BLaER1 (cell line): ENCODE measurements at regions not wholly inside any gene's neighbourhood (a gene's known extent, or its start where the extent isn't known, plus 50 kb on each side); places are given as distances from the start of the nearest gene placed in this dataset.

Experiments
- H3K27ac ChIP-seq: shearing (Covaris generic); formaldehyde crosslinking; 2 replicates; pipeline ENCODE4 v1.8.1; 2022
- H3K27me3 ChIP-seq: shearing (Covaris generic); formaldehyde crosslinking; 2 replicates; pipeline ENCODE4 v1.8.1; 2022
- H3K36me3 ChIP-seq: shearing (Covaris generic); formaldehyde crosslinking; 2 replicates; pipeline ENCODE4 v1.8.1; 2022
- H3K4me1 ChIP-seq: shearing (Covaris generic); formaldehyde crosslinking; 2 replicates; pipeline ENCODE4 v1.8.1; 2022
- H3K4me2 ChIP-seq: shearing (Covaris generic); formaldehyde crosslinking; 2 replicates; pipeline ENCODE4 v1.8.1; 2022
- H3K4me3 ChIP-seq: shearing (Covaris generic); formaldehyde crosslinking; 2 replicates; pipeline ENCODE4 v1.8.1; 2022
- H3K9ac ChIP-seq: shearing (Covaris generic); formaldehyde crosslinking; 2 replicates; pipeline ENCODE4 v1.8.1; 2022
- H3K9me3 ChIP-seq: shearing (Covaris generic); formaldehyde crosslinking; 2 replicates; pipeline ENCODE4 v1.8.1; 2022
- H4K20me1 ChIP-seq: shearing (Covaris generic); formaldehyde crosslinking; 2 replicates; pipeline ENCODE4 v1.8.1; 2022
- Cebpa-rat ChIP-seq: shearing (Covaris generic); IDR thresholded peaks from 2 replicates; pipeline ENCODE4 v1.8.1; 2022

DNA sequence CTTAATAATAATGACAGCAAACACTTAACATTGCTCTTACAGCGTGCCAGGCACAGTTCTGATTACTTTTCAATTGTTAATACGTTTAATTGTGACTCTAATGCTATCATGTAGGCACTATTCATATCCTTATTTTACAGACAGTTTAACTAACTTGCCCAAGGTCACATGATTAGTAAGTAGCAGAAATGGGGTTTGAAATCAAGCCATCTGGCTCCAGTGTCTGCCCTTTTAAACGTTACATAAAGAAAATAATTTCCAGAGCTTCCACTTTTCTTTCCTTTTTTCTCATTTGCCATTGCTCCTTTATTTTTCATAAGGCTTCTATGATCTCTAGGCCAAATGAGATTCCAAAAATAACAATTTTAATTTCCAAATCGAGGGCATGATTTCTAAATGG is 50.6 kb upstream of the IKZF2 start:
- Histone ChIP-seq H3K4me3 (no peak overlapping the region), H3K4me1 (peaks cover 7% of the 10 kb centered on the region; the same call in 1 of the 2 replicates), H3K27ac (no peak overlapping the region), H3K36me3 (no peaks in the 10 kb centered on the region), H3K4me2 (no peak overlapping the region), H3K27me3 (no peaks in the 10 kb centered on the region), H4K20me1 (no peaks in the 10 kb centered on the region), H3K9ac (no peak overlapping the region), H3K9me3 (peaks cover 23% of the 10 kb centered on the region)
- TF ChIP-seq Cebpa-rat: no peak

DNA sequence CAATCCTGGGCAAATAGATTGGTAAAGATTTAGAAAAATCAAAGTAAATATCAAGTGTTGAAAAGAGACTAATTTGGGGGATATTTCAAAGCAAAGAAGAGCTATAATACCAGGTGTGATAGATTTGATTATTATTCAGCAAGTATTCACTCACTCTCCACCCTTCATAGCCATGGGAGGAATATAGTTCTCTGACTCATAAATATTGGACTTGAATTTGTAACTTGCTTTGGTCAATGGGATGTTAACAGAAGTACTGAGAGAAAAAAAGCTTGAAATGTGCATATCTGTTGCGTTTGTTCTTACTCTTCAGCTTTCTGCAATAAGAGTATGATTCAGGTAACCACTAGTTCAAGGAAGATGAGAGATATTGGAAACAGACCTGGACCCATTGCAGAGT is 54.5 kb upstream of the IKZF2 start:
- Histone ChIP-seq H3K27me3 (no peaks in the 10 kb centered on the region), H3K27ac (no peak overlapping the region), H3K9ac (no peak overlapping the region), H3K36me3 (no peaks in the 10 kb centered on the region), H3K4me1 (peaks cover 7% of the 10 kb centered on the region; the same call in 1 of the 2 replicates), H3K9me3 (0 out of 2 replicates have a peak, but pooled peaks cover under 1% of the 10 kb centered on the region), H4K20me1 (no peaks in the 10 kb centered on the region), H3K4me2 (no peak overlapping the region), H3K4me3 (no peak overlapping the region)
- TF ChIP-seq Cebpa-rat: no peak

DNA sequence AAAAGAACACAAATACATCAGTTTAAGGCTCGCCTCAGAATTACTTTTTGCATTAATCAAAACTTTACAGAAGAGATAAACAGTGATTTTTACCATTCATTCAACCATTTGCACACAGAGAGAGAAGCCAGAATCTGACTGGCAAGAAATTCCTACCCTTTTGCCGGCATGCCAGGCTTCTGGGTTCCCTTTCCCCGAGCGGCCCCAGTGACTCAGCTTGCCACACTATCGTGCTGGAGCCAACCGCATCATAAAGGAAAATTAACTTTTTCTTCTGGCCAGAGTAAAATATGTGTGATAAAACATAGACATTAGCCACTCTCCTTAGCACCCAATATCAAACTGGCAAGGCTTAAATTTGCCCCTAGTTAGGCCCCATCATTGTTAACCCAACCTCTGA is 61.8 kb upstream of the IKZF2 start:
- Histone ChIP-seq H3K4me1 (no peaks in the 10 kb centered on the region), H3K27ac (no peak overlapping the region), H4K20me1 (no peaks in the 10 kb centered on the region), H3K9me3 (0 out of 2 replicates have a peak, but pooled peaks cover 10% of the 10 kb centered on the region), H3K9ac (no peak overlapping the region), H3K36me3 (no peaks in the 10 kb centered on the region), H3K27me3 (no peaks in the 10 kb centered on the region), H3K4me2 (no peak overlapping the region), H3K4me3 (no peak overlapping the region)
- no peak for TF ChIP-seq Cebpa-rat

DNA sequence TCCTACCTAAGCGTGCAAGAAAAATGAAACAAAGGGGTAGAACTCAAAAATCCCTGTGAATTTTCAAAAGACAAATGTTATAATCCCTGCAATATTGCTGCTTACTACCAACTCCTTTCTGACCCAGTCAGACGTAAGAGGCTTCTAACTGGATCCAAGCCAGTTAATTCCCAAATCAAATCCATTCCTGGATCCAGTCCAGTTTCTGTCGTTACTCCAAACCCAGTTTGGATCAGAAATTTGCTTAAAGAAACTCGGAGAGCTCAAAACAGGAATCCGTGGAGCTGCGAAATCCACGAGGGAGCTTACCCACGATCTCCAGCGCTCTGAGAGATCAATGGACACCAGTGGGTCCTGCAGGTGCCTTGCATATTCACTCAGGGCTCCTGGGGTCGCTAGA is 62.8 kb upstream of the IKZF2 start:
- H3K27me3 ChIP-seq: no peaks in the 10 kb centered on the region
- no peak overlapping the region for H3K4me3 ChIP-seq
- H4K20me1 ChIP-seq: no peaks in the 10 kb centered on the region
- no peaks in the 10 kb centered on the region for H3K4me1 ChIP-seq
- no peak overlapping the region for H3K27ac ChIP-seq
- H3K9me3 ChIP-seq: 0 out of 2 replicates have a peak, but pooled peaks cover 10% of the 10 kb centered on the region
- H3K36me3 ChIP-seq: no peaks in the 10 kb centered on the region
- H3K9ac ChIP-seq: no peak overlapping the region
- no peak for TF ChIP-seq Cebpa-rat
- no peak overlapping the region for H3K4me2 ChIP-seq

DNA sequence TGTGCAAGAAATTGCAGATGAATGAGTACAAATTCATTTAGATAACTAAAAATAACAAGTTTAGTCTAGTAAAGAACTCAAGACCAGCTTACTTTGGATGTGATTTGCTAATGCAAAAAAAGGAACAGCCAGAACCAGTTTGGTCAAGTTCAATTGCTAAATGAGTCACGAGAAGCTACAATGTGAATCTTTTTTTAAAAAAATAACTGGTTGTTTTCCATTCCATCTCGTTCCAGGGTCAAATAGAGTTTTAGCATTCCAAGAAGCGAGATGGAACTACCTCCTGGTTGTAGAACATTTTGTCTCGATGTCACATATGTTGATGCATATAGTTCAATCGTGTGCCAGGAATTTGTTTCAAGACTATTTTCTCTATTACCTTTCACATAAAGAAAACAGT is 65.0 kb upstream of the IKZF2 start:
- Histone ChIP-seq H3K27ac (no peak overlapping the region), H3K27me3 (no peaks in the 10 kb centered on the region), H3K9me3 (0 out of 2 replicates have a peak, but pooled peaks cover 10% of the 10 kb centered on the region), H4K20me1 (no peaks in the 10 kb centered on the region), H3K4me3 (no peak overlapping the region), H3K36me3 (no peaks in the 10 kb centered on the region), H3K9ac (no peak overlapping the region), H3K4me2 (no peak overlapping the region), H3K4me1 (no peaks in the 10 kb centered on the region)
- no peak for TF ChIP-seq Cebpa-rat

DNA sequence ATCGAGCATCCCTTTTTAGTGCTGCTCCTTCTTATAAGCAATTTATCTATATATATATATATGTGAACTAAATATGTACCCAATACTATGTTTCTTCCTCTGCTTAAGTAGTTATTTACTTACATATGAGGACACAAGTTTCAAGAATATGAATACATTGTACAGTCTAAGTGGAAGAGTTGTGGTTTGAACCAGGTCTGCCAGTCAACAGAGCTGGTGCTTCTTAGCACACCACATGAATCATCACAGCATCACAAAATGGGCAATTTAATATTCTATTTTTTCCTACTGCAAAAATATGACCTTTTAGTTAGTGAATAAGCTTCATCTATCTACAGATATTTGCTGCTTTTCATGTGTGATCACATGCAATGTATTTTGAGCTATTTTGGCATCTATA is 64.4 kb upstream of the SPAG16 start:
- Histone ChIP-seq H3K27ac (no peak overlapping the region), H4K20me1 (no peaks in the 10 kb centered on the region), H3K4me2 (no peak overlapping the region), H3K4me3 (no peak overlapping the region), H3K9me3 (no peaks in the 10 kb centered on the region), H3K9ac (no peak overlapping the region), H3K27me3 (no peaks in the 10 kb centered on the region), H3K4me1 (no peaks in the 10 kb centered on the region), H3K36me3 (no peaks in the 10 kb centered on the region)
- no peak for TF ChIP-seq Cebpa-rat

DNA sequence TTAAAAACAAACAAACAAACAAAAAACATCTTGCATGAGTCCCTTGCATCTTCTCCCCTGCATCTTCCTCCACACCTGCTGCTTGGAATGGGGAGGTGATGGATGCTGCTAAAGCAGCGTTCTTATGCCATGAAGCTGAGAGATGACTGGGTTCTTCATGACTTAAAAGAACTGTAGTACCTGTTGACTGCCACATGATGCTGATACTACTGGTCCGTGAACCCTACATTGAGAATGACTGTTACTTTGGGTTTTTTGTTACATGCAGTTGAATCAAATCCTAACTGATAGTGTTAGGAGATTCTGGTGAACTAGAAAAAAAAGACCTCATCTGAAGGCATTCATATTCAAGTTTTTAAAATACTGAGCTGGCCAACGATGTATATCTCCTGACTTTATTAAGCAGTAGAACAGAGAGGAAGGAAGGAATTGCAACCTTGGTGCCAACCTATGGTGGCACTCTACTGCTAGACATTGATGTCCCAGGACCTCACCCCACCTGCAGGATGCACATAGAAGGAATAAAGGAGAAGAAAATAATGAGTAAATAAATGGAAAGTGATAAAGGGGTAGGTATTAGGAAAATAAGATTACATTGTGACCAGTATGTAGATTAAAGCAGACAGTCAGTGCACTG is 63.2 kb upstream of the SPAG16 start:
- no peak for TF ChIP-seq Cebpa-rat
- Histone ChIP-seq H3K9ac (no peak overlapping the region), H3K27ac (no peak overlapping the region), H3K4me1 (peaks cover 5% of the 10 kb centered on the region), H3K4me2 (no peak overlapping the region), H3K4me3 (no peak overlapping the region), H3K36me3 (no peaks in the 10 kb centered on the region), H3K9me3 (no peaks in the 10 kb centered on the region), H4K20me1 (no peaks in the 10 kb centered on the region), H3K27me3 (no peaks in the 10 kb centered on the region)

DNA sequence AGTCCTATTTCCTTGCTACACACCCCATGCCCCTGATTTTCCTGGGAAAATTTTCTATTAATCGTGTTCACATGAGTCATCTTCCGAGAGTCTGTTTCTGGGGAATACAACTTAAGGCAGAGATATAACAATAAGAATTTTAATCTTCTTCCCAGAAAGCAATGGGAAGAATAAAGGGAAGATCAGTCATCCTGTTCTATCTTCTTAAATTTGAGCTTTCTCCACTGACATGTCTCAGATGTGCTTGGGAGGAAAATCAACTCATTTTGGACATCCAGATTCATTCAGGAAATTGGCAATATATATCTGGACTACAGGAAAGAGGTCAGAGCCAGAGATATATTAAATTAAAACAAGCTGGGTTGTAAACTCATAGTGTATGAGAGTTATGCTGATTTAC is 62.3 kb upstream of the SPAG16 start:
- Histone ChIP-seq H3K4me3 (no peak overlapping the region), H3K4me1 (peaks cover 13% of the 10 kb centered on the region), H3K36me3 (no peaks in the 10 kb centered on the region), H4K20me1 (no peaks in the 10 kb centered on the region), H3K27me3 (no peaks in the 10 kb centered on the region), H3K4me2 (no peak overlapping the region), H3K27ac (no peak overlapping the region), H3K9ac (no peak overlapping the region), H3K9me3 (no peaks in the 10 kb centered on the region)
- TF ChIP-seq Cebpa-rat: no peak

DNA sequence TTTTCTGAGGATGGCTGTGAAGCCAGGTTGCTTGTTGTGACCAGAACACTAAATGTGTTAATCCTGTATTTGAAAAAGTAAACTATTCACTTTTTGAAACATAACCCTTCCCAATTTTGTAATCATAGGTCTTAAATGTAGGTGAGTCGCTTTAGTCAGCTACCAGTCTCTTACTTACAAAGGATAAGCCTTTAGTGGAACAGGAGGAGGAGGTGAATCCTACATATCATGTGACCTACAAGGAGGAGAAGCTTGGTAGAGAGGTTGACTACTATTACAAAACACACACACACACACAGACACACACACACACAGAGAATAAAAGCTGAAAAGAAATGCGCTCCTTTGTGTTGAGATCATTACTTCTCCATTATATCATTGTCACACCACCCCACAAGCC is 59.9 kb upstream of the SPAG16 start:
- Histone ChIP-seq H3K4me1 (peaks cover 37% of the 10 kb centered on the region), H4K20me1 (no peaks in the 10 kb centered on the region), H3K4me2 (no peak overlapping the region), H3K9ac (no peak overlapping the region), H3K27me3 (no peaks in the 10 kb centered on the region), H3K9me3 (no peaks in the 10 kb centered on the region), H3K27ac (no peak overlapping the region), H3K4me3 (no peak overlapping the region), H3K36me3 (no peaks in the 10 kb centered on the region)
- no peak for TF ChIP-seq Cebpa-rat

DNA sequence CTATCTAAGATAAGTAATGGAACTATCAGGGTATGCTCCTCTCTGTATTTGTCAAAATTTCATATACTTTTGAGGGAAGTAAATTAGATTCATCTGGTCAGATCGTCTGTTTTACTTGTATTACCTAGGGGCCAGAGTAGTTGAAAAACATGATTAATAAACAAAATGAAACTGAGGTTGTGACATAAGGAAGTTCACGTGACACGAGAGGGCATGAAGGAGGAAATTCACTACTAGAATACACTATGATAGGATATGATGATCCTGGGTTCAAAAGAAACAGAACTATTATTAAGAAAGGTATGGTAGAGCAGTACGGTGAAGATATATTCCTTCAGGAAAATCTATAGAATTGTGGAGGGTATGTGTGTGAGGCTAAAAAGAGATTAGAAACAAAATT is 58.4 kb upstream of the SPAG16 start:
- no peaks in the 10 kb centered on the region for H3K9me3 ChIP-seq
- H3K9ac ChIP-seq: no peak overlapping the region
- no peak for TF ChIP-seq Cebpa-rat
- peak overlapping the region; percentile 69 for H3K4me2 ChIP-seq
- H3K36me3 ChIP-seq: no peaks in the 10 kb centered on the region
- H3K27ac ChIP-seq: no peak overlapping the region
- H4K20me1 ChIP-seq: no peaks in the 10 kb centered on the region
- H3K4me3 ChIP-seq: no peak overlapping the region
- H3K4me1 ChIP-seq: peaks cover 52% of the 10 kb centered on the region
- H3K27me3 ChIP-seq: no peaks in the 10 kb centered on the region

DNA sequence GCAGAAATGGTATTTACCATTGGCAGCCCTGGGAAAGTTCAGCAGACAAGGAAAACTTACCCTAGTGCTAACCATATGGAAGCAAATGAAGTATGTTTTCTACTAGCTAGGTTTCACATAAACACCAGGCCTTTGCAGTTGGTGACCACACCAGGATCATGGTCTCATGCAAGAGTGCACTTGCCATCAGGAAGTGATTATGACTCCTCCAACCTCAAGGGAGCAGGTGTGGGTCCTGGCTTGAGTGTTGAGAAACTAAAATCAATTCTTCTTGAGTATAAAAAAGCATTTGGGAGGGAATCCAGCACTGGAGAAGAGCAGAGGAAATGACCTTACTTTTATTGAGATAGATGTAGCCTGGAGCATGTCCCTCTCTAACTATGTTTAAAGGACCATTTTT is 56.8 kb upstream of the SPAG16 start:
- H3K4me3 ChIP-seq: no peak overlapping the region; the same call in 1 of the 2 replicates
- peak overlapping the region; percentile 69 for H3K4me2 ChIP-seq
- no peaks in the 10 kb centered on the region for H3K36me3 ChIP-seq
- H3K27me3 ChIP-seq: no peaks in the 10 kb centered on the region
- H3K27ac ChIP-seq: peak overlapping the region; percentile 57; the same call in 1 of the 2 replicates
- H3K9me3 ChIP-seq: no peaks in the 10 kb centered on the region
- H4K20me1 ChIP-seq: no peaks in the 10 kb centered on the region
- no peak for TF ChIP-seq Cebpa-rat
- H3K4me1 ChIP-seq: peaks cover 68% of the 10 kb centered on the region
- H3K9ac ChIP-seq: no peak overlapping the region
